ENCODE measurements at regions not wholly inside any gene's neighbourhood (a gene's known extent, or its start where the extent isn't known, plus 50 kb on each side); places are given as distances from the start of the nearest gene placed in this dataset.

DNA sequence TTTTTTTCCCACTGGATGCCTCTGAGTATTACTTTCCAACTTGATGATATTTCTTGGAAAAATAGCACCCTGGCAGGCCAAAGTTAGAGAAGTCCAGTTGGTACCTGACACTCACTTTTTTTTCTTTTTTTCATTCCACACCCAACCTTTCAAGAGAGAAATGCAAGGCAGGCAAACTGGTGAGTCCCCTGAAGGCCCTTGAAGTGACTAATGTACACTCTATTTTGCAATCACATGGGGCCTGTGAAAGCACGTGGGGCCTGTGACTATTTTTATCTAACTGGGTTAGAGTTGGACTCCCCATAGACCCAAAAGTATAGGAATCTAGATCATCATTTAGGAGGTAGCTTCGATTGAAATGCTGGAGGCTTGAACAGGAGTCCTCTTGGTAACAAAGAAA, 316.7 kb downstream of the CHL1 start:
- Histone ChIP-seq H3K9me3 (no peaks in the 10 kb centered on the region), H3K4me2 (no peak overlapping the region), H3K27ac (no peak overlapping the region), H3K4me3 (no peak overlapping the region), H3K4me1 (no peaks in the 10 kb centered on the region)
- POLR2A ChIA-PET, result no interaction called here
- no peak for DNase-seq (ENCODE audit: low read depth in 1 of 2, low spot score in 1 of 2)
- no peak for FAIRE-seq
- no peak for ATAC-seq
- CTCF ChIA-PET, result no interaction called here
- TF ChIP-seq ELK1 (IDR thresholded peaks at IDR 0.05; ENCODE audit: low read depth, low read length), result no peak
- no peak for TF ChIP-seq RCOR1 (IDR thresholded peaks at IDR 0.05; ENCODE audit: low read depth, low read length)
- TF ChIP-seq HOXB5 (CRISPR knock-in tag; IDR thresholded peaks at IDR 0.05), result no peak
- WGBS (ENCODE audit: missing lambda C conversion rate), result 2% methylated on average over 2 of the region's 2 CpGs

DNA sequence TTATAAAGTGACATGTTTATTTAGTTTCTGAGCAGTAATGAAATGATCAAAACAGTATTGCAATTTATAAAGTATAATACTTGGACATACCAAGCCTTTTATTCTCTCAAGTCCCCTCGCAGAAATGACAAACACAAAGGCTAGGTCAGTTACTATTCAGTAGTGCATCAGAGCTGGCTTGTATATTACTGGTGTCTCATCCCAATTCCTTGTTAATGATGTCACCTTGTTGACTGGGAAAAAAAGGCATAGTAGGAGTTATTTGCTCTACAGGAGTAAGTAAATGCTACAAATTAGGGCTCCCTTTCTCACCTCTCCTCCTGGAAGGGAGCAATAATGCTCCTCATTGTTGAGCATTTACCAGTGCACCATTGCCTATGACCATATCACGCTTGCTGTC, 317.6 kb downstream of the CHL1 start:
- CTCF ChIA-PET, result no interaction called here

DNA sequence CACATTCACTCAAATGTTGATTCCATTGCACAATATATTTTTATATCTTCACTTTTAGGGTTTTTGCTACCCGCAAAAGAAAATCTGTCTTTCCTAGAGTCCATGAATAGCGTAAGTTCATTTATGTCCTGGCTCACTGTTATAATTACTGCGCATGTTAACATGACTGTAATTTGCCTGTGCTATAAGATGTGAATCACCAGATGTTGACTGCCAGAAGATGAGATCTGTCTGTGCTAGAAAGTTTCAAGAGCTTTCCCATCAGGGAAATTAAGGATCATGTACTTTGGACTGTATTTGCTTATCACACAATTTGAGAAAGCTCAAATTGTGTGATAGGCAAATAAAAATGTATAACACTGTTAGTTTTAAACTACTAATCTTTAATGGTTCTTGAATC, 322.5 kb downstream of the CHL1 start:
- no peak for DNase-seq (ENCODE audit: low read depth in 1 of 2, low spot score in 1 of 2)
- ATAC-seq, result no peak
- FAIRE-seq, result no peak
- ChIA-PET POLR2A (no interaction called here), CTCF (no interaction called here)
- no peaks in the 10 kb centered on the region for H3K4me1 ChIP-seq
- 82% methylated on average over 3 of the region's 3 CpGs for WGBS (ENCODE audit: missing lambda C conversion rate)
- no peak for TF ChIP-seq CEBPB (IDR thresholded peaks at IDR 0.05)
- TF ChIP-seq CHD4 (IDR thresholded peaks at IDR 0.05; ENCODE audit: borderline replicate concordance), result no peak
- no peak for TF ChIP-seq MAZ (IDR thresholded peaks at IDR 0.05; ENCODE audit: borderline replicate concordance, low read depth, low read length)
- no peak for TF ChIP-seq KDM1A (IDR thresholded peaks at IDR 0.05; ENCODE audit: low read depth)
- no peak for TF ChIP-seq CHD2 (IDR thresholded peaks at IDR 0.05; ENCODE audit: low read length, partially characterized antibody)
- no peak for TF ChIP-seq RAD21 (conservative IDR thresholded peaks at IDR 0.05 in 1 of 2, IDR thresholded peaks at IDR 0.05 in 1 of 2)
- TF ChIP-seq HEYL (CRISPR knock-in tag; IDR thresholded peaks at IDR 0.05), result no peak
- TF ChIP-seq TP53 (CRISPR knock-in tag; IDR thresholded peaks at IDR 0.05), result no peak
- no peak for TF ChIP-seq HDAC2 (IDR thresholded peaks at IDR 0.05)
- TF ChIP-seq MAFK (IDR thresholded peaks at IDR 0.05; ENCODE audit: partially characterized antibody), result no peak
- TF ChIP-seq FOXS1 (CRISPR knock-in tag; IDR thresholded peaks at IDR 0.05), result no peak
- TF ChIP-seq HOXA7 (CRISPR knock-in tag; IDR thresholded peaks at IDR 0.05), result no peak
- TF ChIP-seq GATA3 (IDR thresholded peaks at IDR 0.05; ENCODE audit: borderline replicate concordance), result no peak
- H3K9me3 ChIP-seq, result no peaks in the 10 kb centered on the region
- H3K4me2 ChIP-seq, result no peak overlapping the region
- H3K27ac ChIP-seq, result no peak overlapping the region
- H3K4me3 ChIP-seq, result no peak overlapping the region

More for the DNA sequence above, 317.6 kb downstream of the CHL1 start:
- no peaks in the 10 kb centered on the region for H3K9me3 ChIP-seq
- no peak for TF ChIP-seq JUN (IDR thresholded peaks at IDR 0.05)
- TF ChIP-seq ZSCAN20 (CRISPR knock-in tag; IDR thresholded peaks at IDR 0.05), result no peak
- TF ChIP-seq RARB (CRISPR knock-in tag; IDR thresholded peaks at IDR 0.05), result no peak
- TF ChIP-seq ZNF302 (CRISPR knock-in tag; IDR thresholded peaks at IDR 0.05), result no peak
- no peak for TF ChIP-seq MAFK (IDR thresholded peaks at IDR 0.05; ENCODE audit: partially characterized antibody)
- TF ChIP-seq KDM5A (IDR thresholded peaks at IDR 0.05), result no peak
- TF ChIP-seq HES2 (IDR thresholded peaks at IDR 0.05), result no peak
- no peak for TF ChIP-seq FOSL2 (IDR thresholded peaks at IDR 0.05)
- no peak for TF ChIP-seq FOSL2 (CRISPR knock-in tag; IDR thresholded peaks at IDR 0.05)
- TF ChIP-seq CBX2 (IDR thresholded peaks at IDR 0.05; ENCODE audit: borderline replicate concordance, low read depth), result no peak
- TF ChIP-seq, protein P1, sequence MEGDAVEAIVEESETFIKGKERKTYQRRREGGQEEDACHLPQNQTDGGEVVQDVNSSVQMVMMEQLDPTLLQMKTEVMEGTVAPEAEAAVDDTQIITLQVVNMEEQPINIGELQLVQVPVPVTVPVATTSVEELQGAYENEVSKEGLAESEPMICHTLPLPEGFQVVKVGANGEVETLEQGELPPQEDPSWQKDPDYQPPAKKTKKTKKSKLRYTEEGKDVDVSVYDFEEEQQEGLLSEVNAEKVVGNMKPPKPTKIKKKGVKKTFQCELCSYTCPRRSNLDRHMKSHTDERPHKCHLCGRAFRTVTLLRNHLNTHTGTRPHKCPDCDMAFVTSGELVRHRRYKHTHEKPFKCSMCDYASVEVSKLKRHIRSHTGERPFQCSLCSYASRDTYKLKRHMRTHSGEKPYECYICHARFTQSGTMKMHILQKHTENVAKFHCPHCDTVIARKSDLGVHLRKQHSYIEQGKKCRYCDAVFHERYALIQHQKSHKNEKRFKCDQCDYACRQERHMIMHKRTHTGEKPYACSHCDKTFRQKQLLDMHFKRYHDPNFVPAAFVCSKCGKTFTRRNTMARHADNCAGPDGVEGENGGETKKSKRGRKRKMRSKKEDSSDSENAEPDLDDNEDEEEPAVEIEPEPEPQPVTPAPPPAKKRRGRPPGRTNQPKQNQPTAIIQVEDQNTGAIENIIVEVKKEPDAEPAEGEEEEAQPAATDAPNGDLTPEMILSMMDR (IDR thresholded peaks at IDR 0.05), result no peak
- no peak for TF ChIP-seq BCL3 (IDR thresholded peaks at IDR 0.05)
- no peak for TF ChIP-seq ZC3H11A (IDR thresholded peaks at IDR 0.05)
- TF ChIP-seq POLR2A (IDR thresholded peaks at IDR 0.05; ENCODE audit: low read length), result no peak
- no peak for TF ChIP-seq FOSB (CRISPR knock-in tag; IDR thresholded peaks at IDR 0.05)
- no peak for TF ChIP-seq TP53 (CRISPR knock-in tag; IDR thresholded peaks at IDR 0.05)
- no peak for TF ChIP-seq MYC (IDR thresholded peaks at IDR 0.05; ENCODE audit: borderline replicate concordance, low read length)
- H3K4me3 ChIP-seq, result no peak overlapping the region
- WGBS (ENCODE audit: missing lambda C conversion rate), result 24% methylated on average over 2 of the region's 2 CpGs
- no peak for ATAC-seq
- POLR2A ChIA-PET, result no interaction called here
- no peak overlapping the region for H3K4me2 ChIP-seq
- H3K4me1 ChIP-seq, result no peaks in the 10 kb centered on the region
- no peak overlapping the region for H3K27ac ChIP-seq
- no peak for FAIRE-seq
- no peak for DNase-seq (ENCODE audit: low read depth in 1 of 2, low spot score in 1 of 2)
